ENCODE measurements at regions not wholly inside any gene's neighbourhood (a gene's known extent, or its start where the extent isn't known, plus 50 kb on each side); places are given as distances from the start of the nearest gene placed in this dataset.
"Not testable (repeated sequence)": the region's sequence is repeated elsewhere in the genome, so short reads cannot be mapped to it uniquely, and the experiment has no call there.

DNA sequence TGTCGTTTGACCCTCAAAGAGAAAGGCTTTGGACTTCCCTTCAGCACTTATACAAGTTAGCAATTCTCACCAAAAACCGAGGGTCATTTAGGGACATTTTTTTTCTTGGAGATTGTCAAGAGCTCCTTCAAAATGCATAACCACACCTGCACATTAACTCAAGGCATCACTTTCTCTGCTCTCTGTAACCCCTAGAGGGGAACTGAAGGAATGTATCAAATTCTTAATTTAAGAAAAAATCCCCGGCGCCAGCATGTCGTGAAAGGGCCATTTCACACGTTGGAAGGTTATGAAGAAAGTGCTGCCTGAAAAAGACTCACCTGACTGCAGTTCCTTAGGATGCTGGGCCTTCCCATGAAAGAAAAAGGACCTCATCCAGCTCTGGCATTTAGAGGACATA, 131.6 kb upstream of the ZC3H12A start:
- peaks cover 0 to 10% (median 3%) of the 10 kb centered on the region in 3 donors for H3K27me3 ChIP-seq (ENCODE audit: control insufficient read depth in 3 of 3, insufficient read depth in 3 of 3, low read length in 3 of 3)
- no peaks in the 10 kb centered on the region for H3K9me3 ChIP-seq (ENCODE audit: control insufficient read depth in 3 of 3, low read length in 3 of 3)

DNA sequence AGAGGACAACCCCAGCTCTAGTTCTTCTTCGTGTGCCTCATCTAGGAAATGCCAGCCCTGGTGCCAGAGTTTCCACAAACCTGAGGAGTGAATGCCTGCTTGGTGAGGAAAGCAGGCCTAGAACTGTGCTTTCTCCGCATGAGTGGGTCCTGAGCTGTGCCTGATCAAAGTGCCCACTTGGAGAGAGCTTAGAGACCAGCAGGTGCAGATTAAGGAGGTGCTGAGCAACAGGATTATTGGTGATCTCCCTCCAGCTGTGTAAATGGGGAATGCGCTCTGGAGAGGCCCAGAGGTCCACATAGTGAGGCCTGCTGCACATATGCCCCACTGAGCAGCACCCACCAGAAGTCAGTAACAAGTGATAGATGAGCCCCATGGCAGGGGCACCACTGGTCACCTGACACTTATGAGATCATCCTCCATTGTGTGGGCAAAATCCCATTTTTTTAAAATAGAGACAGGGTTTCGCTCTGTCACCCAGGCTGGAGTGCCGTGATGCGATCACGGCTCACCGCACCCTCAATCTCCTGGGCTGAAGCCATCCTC, 127.2 kb upstream of the ZC3H12A start:
- H3K4me3 ChIP-seq (ENCODE audit: low read length in 3 of 3), result no peak overlapping the region
- H3K27ac ChIP-seq (ENCODE audit: low read depth, low read length), result no peak overlapping the region
- peaks cover 0 to 8% (median 4%) of the 10 kb centered on the region in 3 donors for H3K27me3 ChIP-seq (ENCODE audit: control insufficient read depth in 3 of 3, insufficient read depth in 3 of 3, low read length in 3 of 3)
- no peaks in the 10 kb centered on the region for H3K9me3 ChIP-seq (ENCODE audit: control insufficient read depth in 3 of 3, low read length in 3 of 3)
- no peak overlapping the region for H3K9ac ChIP-seq (ENCODE audit: low read depth in 1 of 3, low read length in 3 of 3)
- no peaks in the 10 kb centered on the region for H3K36me3 ChIP-seq (ENCODE audit: control insufficient read depth in 3 of 3, insufficient read depth in 3 of 3, low read length in 3 of 3)
- H3K4me1 ChIP-seq (ENCODE audit: control insufficient read depth in 3 of 3, insufficient read depth in 3 of 3, low read length in 3 of 3), result no peaks in the 10 kb centered on the region

More for the DNA sequence above, 131.6 kb upstream of the ZC3H12A start:
- Histone ChIP-seq H3K36me3 (ENCODE audit: control insufficient read depth in 3 of 3, insufficient read depth in 3 of 3, low read length in 3 of 3) (no peaks in the 10 kb centered on the region), H3K27ac (ENCODE audit: low read depth, low read length) (no peak overlapping the region), H3K9ac (ENCODE audit: low read depth in 1 of 3, low read length in 3 of 3) (no peak overlapping the region), H3K4me1 (ENCODE audit: control insufficient read depth in 3 of 3, insufficient read depth in 3 of 3, low read length in 3 of 3) (no peaks in the 10 kb centered on the region), H3K4me3 (ENCODE audit: low read length in 3 of 3) (no peak overlapping the region)

DNA sequence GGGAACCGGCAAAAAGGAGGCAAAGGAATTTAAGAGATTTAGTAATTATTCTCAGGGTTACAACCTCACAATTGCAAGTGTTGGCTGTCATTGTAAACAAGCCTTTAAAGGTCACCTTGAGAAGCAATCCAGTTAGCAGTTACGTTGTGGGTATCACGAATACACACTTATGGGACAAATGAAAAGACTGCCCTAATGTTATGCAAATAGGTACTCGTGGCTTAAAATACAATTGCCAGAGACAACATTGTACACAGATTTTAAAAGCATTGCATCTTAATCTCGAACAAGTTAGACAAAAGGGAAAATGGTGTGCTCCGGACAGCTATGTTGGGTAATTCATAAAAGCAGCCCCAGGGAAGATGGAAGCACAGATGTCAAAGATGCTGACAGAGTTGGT, 120.5 kb upstream of the ZC3H12A start:
- no peaks in the 10 kb centered on the region for H3K9me3 ChIP-seq (ENCODE audit: control insufficient read depth in 3 of 3, low read length in 3 of 3)
- H3K4me3 ChIP-seq (ENCODE audit: low read length in 3 of 3), result no peak overlapping the region
- H3K27ac ChIP-seq (ENCODE audit: low read depth, low read length), result no peak overlapping the region
- H3K4me1 ChIP-seq (ENCODE audit: control insufficient read depth in 3 of 3, insufficient read depth in 3 of 3, low read length in 3 of 3), result no peaks in the 10 kb centered on the region
- H3K36me3 ChIP-seq (ENCODE audit: control insufficient read depth in 3 of 3, insufficient read depth in 3 of 3, low read length in 3 of 3), result no peaks in the 10 kb centered on the region
- peaks cover 3 to 22% (median 12%) of the 10 kb centered on the region in 3 donors for H3K27me3 ChIP-seq (ENCODE audit: control insufficient read depth in 3 of 3, insufficient read depth in 3 of 3, low read length in 3 of 3)
- no peak overlapping the region for H3K9ac ChIP-seq (ENCODE audit: low read depth in 1 of 3, low read length in 3 of 3)

DNA sequence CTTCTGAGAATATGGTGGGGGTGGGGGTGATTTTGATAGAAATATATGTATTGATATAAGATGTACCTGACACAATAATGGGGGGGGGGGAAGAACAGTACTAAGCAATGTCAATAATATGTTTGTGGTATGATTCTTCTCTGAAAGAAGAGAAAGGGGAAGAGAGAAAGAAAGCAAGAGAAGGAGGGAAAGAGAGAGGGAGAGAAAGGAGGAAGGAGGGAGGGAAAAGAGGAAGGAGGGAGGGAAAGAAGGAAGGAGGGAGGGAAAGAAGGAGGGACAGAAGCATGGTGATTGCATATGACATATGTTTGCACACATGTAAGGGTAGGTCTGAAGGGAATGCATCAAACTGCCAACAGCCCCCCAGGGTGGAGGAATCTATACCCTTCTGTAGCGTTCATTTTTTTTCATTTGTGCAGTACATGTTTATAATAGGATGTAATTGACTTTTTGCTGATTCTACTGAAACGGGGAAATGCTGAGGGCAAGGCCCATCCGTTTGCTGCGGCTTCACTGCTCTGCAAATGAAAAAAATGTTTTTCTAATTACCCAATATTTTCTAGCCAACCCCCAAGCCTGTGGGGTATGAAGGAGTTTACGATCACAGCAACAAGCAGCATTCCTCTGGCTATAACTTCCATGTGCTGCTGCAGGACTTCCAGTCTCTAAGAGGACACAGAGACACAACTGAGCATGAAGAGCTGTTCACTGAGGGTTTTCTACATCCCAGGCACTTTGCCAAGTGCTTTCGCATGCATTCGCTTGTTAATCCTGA, 119.3 kb upstream of the ZC3H12A start:
- Histone ChIP-seq H3K27ac (ENCODE audit: low read depth, low read length) (no peak overlapping the region), H3K4me1 (ENCODE audit: control insufficient read depth in 3 of 3, insufficient read depth in 3 of 3, low read length in 3 of 3) (no peaks in the 10 kb centered on the region), H3K27me3 (ENCODE audit: control insufficient read depth in 3 of 3, insufficient read depth in 3 of 3, low read length in 3 of 3) (peaks cover 3 to 34% (median 20%) of the 10 kb centered on the region in 3 donors)

DNA sequence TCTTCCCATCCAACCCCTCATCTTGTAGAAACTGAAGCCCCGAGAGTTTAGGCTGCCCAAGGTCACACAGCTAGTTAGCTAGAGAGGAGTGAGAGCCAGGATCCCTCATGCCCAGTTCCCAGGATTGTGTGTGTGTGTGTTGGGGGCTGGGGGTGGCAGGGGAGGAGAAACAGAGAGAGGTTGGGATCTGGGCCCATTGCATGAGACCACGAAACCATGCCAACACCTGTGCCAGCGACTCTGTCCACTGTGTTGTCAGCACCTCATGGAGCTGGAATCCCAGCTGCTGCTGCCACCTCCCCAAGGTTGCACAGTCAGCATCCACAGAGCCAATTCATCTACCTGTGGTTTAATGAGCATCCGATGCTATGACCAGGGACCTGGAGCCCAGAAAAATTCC, 115.4 kb upstream of the ZC3H12A start:
- H3K9ac ChIP-seq (ENCODE audit: low read depth in 1 of 3, low read length in 3 of 3), result no peak overlapping the region
- H3K27me3 ChIP-seq (ENCODE audit: control insufficient read depth in 3 of 3, insufficient read depth in 3 of 3, low read length in 3 of 3), result peaks cover 23 to 50% (median 36%) of the 10 kb centered on the region in 3 donors
- no peaks in the 10 kb centered on the region for H3K4me1 ChIP-seq (ENCODE audit: control insufficient read depth in 3 of 3, insufficient read depth in 3 of 3, low read length in 3 of 3)
- H3K9me3 ChIP-seq (ENCODE audit: control insufficient read depth in 3 of 3, low read length in 3 of 3), result no peaks in the 10 kb centered on the region
- H3K4me3 ChIP-seq (ENCODE audit: low read length in 3 of 3), result no peak overlapping the region
- H3K27ac ChIP-seq (ENCODE audit: low read depth, low read length), result no peak overlapping the region
- H3K36me3 ChIP-seq (ENCODE audit: control insufficient read depth in 3 of 3, insufficient read depth in 3 of 3, low read length in 3 of 3), result no peaks in the 10 kb centered on the region

More for the DNA sequence above, 119.3 kb upstream of the ZC3H12A start:
- Histone ChIP-seq H3K9ac (ENCODE audit: low read depth in 1 of 3, low read length in 3 of 3) (no peak overlapping the region), H3K4me3 (ENCODE audit: low read length in 3 of 3) (no peak overlapping the region), H3K9me3 (ENCODE audit: control insufficient read depth in 3 of 3, low read length in 3 of 3) (no peaks in the 10 kb centered on the region), H3K36me3 (ENCODE audit: control insufficient read depth in 3 of 3, insufficient read depth in 3 of 3, low read length in 3 of 3) (no peaks in the 10 kb centered on the region)

DNA sequence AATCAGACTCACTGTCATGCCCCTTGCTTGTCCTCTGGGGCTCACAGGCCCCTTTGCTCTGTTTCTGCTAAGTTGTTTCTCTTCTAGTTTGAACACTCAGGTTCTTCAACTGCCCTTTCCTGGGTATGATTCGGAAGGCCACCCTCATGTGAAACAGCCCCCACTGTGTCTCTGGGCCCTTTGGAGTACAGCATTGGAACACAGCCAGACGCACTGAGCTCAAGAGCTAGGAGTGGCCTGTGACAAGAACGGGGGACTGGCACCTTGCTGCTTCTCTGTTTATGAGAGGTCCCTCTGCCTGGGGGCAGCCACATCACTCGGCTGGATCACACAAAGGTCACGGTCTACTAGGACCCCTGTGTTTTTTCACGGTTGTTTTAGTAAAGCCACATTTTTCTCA, 114.4 kb upstream of the ZC3H12A start:
- H3K9ac ChIP-seq (ENCODE audit: low read depth in 1 of 3, low read length in 3 of 3), result no peak overlapping the region
- no peaks in the 10 kb centered on the region for H3K36me3 ChIP-seq (ENCODE audit: control insufficient read depth in 3 of 3, insufficient read depth in 3 of 3, low read length in 3 of 3)
- no peak overlapping the region for H3K4me3 ChIP-seq (ENCODE audit: low read length in 3 of 3)
- H3K27me3 ChIP-seq (ENCODE audit: control insufficient read depth in 3 of 3, insufficient read depth in 3 of 3, low read length in 3 of 3), result peaks cover 25 to 50% (median 36%) of the 10 kb centered on the region in 3 donors
- no peak overlapping the region for H3K27ac ChIP-seq (ENCODE audit: low read depth, low read length)
- no peaks in the 10 kb centered on the region for H3K4me1 ChIP-seq (ENCODE audit: control insufficient read depth in 3 of 3, insufficient read depth in 3 of 3, low read length in 3 of 3)
- no peaks in the 10 kb centered on the region for H3K9me3 ChIP-seq (ENCODE audit: control insufficient read depth in 3 of 3, low read length in 3 of 3)

DNA sequence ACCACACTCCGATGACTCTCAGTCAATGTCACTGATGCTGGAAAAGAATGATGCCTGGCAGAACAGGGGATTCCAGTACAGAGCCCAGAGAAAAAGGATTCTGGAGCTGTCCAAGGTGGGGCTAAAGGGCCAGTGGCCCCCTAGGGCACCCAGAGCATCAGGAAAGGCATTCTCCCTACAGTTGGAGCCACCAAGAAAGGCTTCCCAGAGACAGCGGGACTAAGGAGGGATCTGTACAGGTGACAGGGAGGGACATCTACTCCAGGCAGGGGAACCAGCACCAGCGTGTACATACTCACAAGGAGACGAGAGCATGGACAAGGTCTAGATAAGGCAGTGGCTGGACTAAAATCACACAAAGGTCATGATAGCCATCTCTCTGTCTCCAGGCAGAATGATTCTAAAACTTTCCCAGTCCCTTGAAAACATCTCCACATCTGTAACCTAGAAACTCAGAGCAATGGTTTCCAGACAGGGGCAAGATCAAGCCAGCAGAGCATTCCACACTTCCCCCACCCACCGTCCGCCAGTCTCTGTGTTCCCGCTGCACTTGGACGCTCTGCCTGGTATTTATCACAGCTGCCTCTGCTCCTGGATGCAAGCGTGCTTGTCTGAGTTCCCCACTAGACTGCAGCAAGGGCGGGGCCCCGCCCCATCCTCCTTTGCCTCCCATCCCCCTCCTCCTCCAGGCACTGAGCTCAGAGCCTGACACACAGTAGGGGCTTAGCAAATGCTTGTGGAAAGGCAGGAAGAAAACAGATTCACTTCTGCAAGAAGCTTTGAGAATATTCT, 111.6 kb upstream of the ZC3H12A start:
- no peaks in the 10 kb centered on the region for H3K9me3 ChIP-seq (ENCODE audit: control insufficient read depth in 3 of 3, low read length in 3 of 3)
- no peak overlapping the region for H3K9ac ChIP-seq (ENCODE audit: low read depth in 1 of 3, low read length in 3 of 3)
- H3K36me3 ChIP-seq (ENCODE audit: control insufficient read depth in 3 of 3, insufficient read depth in 3 of 3, low read length in 3 of 3), result no peaks in the 10 kb centered on the region
- peaks cover 25 to 39% (median 31%) of the 10 kb centered on the region in 3 donors for H3K27me3 ChIP-seq (ENCODE audit: control insufficient read depth in 3 of 3, insufficient read depth in 3 of 3, low read length in 3 of 3)
- no peak overlapping the region for H3K4me3 ChIP-seq (ENCODE audit: low read length in 3 of 3)
- no peaks in the 10 kb centered on the region for H3K4me1 ChIP-seq (ENCODE audit: control insufficient read depth in 3 of 3, insufficient read depth in 3 of 3, low read length in 3 of 3)
- no peak overlapping the region for H3K27ac ChIP-seq (ENCODE audit: low read depth, low read length)

DNA sequence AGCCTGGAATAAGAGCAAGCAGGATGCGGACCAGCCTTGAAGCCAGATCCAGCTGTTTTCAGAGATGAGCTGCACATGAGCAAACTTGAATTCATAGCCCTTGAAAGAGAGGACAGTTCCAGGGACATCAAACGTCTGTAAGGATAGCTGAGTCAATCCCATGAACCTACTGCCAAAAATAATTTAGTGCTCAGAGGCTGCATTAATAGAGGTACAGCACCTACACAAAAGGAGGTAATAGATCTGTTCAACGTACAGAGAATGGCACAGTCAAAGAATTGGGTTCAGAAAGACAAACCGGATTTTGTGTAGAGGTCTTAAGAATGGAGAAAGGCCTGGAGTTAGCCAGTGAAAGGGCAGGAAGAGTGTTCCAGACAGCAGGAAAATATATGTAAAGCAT, 110.8 kb upstream of the ZC3H12A start:
- H3K4me3 ChIP-seq (ENCODE audit: low read length in 3 of 3), result no peak overlapping the region
- H3K36me3 ChIP-seq (ENCODE audit: control insufficient read depth in 3 of 3, insufficient read depth in 3 of 3, low read length in 3 of 3), result no peaks in the 10 kb centered on the region
- no peak overlapping the region for H3K27ac ChIP-seq (ENCODE audit: low read depth, low read length)
- no peaks in the 10 kb centered on the region for H3K4me1 ChIP-seq (ENCODE audit: control insufficient read depth in 3 of 3, insufficient read depth in 3 of 3, low read length in 3 of 3)
- H3K9me3 ChIP-seq (ENCODE audit: control insufficient read depth in 3 of 3, low read length in 3 of 3), result no peaks in the 10 kb centered on the region
- no peak overlapping the region for H3K9ac ChIP-seq (ENCODE audit: low read depth in 1 of 3, low read length in 3 of 3)
- H3K27me3 ChIP-seq (ENCODE audit: control insufficient read depth in 3 of 3, insufficient read depth in 3 of 3, low read length in 3 of 3), result peaks cover 22 to 37% (median 29%) of the 10 kb centered on the region in 3 donors

DNA sequence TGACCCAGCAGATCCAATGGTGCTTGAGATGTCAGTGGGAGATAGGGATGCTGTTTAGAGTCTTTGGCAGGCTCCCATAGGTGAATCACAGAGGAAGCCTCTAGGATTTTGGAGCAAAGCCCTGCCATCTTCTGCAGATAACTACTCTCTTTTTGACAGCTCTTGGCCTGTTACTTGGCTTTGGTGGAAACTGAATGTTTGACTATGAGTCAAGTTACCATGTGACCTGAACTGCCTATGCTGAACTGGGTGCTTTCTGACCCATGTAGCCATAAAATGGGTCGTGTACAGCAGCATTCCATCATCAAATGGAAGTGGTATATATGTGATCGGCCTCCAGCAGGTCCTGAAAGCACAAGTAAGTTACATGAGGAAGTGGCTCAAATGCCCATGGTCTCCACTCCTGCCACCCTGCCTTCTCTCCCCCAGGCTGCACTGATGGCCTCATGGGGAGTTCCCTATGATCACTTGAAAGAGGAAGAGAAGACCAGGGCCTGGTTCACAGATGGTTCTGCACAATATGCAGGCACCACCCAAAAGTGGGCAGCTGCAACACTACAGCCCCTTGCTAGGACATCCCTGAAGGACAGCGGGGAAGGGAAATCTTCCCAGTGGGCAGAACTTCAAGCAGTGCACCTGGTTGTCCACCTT, 105.6 kb upstream of the ZC3H12A start:
- H3K27ac ChIP-seq (ENCODE audit: low read depth, low read length); H3K4me1 ChIP-seq (ENCODE audit: control insufficient read depth in 3 of 3, insufficient read depth in 3 of 3, low read length in 3 of 3); H3K36me3 ChIP-seq (ENCODE audit: control insufficient read depth in 3 of 3, insufficient read depth in 3 of 3, low read length in 3 of 3); H3K4me3 ChIP-seq (ENCODE audit: low read length in 3 of 3); H3K9ac ChIP-seq (ENCODE audit: low read depth in 1 of 3, low read length in 3 of 3); H3K9me3 ChIP-seq (ENCODE audit: control insufficient read depth in 3 of 3, low read length in 3 of 3); H3K27me3 ChIP-seq (ENCODE audit: control insufficient read depth in 3 of 3, insufficient read depth in 3 of 3, low read length in 3 of 3): not testable (repeated sequence)
